ENCODE measurements at regions not wholly inside any gene's neighbourhood (a gene's known extent, or its start where the extent isn't known, plus 50 kb on each side); places are given as distances from the start of the nearest gene placed in this dataset.

DNA sequence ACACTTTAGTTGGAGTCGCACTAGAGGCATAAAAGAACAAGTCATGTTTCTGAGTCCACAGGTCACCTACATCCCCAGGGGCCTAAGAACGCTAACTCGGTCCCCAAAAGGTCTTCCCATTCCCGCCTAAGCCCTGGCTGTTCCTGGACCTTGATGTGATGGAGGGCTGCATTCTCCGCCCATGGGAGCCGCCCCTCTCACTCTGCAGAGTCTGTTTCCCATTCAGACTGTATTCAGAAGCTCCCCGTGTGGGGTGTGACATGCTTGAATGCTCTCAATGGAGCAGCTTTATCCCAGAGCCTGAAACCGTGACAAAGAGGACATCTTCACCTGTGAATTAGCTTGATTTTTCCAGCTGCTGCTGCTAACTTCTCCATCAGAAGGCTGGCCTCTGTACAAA is 319.0 kb upstream of the KLHL29 start:
- no peak for ATAC-seq

DNA sequence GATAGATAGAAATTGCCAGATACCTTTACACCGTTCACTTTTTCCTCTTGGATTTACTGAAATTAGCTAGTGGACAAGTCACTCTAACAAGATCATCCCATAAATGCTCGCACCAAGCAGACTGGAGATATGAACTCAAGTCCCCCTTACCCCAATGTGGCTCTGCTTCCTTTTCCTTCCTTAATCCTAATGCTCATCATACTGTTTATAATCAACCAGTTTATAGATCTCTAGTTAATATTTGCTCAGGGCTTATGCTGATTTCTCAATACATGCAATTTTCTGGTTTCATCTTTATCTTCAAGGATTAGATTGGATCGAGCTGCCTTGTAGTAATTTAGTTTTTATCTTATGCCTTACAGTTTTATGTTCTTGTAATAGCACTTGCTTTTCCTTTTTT is 318.3 kb upstream of the KLHL29 start:
- ATAC-seq, result no peak

DNA sequence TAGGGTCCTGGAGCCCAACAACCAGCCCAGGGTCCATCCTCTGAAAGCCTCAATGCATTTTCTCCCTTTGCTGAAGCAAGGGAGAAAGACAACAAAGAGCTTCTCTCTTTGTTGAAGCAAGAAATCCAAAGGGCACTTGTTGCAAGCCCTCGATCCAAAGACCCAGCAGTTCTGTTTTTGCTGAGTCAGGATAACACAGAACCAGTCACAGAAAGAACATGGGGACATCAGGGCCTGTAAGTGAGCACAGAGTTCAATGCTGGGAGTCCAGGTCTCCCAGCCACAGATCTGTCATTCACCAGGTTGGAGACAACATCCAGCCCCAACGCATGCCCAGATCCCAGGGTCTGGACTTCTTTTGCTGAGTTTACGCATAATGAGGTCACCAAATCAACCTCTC is 315.8 kb upstream of the KLHL29 start:
- ATAC-seq, result no peak

DNA sequence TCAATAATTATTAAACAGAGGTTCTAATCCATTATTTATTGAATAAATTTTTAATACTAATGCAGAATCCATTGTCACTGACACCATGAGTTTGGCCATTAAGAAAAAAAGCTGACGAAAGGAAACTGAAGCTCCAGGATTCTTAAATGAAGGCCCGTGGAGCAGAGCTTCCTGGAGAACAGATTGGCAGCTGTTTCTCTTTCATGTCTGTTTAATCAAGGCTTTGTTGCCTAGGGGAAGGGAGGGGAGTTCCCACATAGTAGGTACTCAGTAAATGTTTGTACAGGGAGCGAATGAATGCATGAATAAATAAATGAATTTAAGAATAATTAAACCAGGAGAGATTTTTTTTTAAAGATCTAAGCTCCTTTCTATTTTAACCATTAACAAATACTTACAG is 315.1 kb upstream of the KLHL29 start:
- no peak for ATAC-seq

DNA sequence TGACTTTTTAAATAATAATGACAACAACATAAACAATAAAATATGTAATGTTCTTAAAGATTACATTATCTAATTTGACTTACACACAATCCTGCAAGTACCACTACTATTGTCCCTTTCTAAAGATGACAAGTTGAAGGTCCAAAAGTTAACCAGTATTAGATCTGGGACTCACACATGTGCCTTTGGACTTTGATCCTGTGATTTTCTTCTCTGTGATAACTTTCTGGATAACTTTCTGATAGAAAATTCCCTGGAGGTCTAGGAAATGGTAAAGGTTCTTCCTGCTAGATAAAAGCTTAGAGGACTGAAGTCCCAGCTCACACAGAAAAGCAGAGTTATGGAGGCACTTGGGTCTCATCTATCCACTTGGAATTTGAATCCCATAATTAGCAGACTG is 311.9 kb upstream of the KLHL29 start:
- no peak for ATAC-seq

DNA sequence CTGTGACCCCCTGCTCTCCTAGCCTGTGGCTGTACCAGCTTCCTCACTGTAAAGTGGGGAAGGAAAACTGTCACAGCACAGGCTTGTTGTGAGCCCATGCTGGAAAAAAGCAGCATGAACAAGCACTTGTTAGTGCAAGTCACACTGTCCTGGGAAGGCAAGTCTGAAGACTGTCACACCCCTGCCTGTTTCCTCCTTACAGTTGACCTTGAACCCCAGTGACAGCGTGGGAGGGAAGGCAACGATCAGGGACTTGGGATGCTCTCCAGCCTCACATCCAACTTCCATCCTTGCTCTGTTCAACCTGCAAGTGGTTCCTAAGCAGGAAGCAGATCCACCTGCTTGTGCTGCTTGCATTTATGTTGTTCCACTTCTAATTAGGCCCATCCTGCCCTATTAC is 311.3 kb upstream of the KLHL29 start:
- no peak for ATAC-seq

DNA sequence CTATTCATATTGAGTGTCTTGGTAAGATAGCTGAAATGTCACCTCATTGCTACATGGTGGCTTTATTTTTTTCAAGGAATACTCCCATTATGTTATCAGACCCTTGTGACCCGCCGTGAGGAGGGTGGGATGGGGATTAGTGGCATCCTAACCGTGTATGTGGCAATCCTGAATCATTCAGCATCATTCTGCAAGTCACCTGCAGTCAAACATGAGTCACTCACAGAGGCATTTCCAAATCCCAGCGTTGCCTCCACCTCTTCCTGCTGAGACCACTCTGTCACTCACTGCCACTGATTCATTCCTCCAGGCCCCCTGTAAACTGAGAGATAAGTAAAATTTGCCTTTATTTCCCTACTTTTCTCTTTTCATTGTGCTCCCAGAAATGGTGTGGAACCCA is 307.4 kb upstream of the KLHL29 start:
- no peak for ATAC-seq

DNA sequence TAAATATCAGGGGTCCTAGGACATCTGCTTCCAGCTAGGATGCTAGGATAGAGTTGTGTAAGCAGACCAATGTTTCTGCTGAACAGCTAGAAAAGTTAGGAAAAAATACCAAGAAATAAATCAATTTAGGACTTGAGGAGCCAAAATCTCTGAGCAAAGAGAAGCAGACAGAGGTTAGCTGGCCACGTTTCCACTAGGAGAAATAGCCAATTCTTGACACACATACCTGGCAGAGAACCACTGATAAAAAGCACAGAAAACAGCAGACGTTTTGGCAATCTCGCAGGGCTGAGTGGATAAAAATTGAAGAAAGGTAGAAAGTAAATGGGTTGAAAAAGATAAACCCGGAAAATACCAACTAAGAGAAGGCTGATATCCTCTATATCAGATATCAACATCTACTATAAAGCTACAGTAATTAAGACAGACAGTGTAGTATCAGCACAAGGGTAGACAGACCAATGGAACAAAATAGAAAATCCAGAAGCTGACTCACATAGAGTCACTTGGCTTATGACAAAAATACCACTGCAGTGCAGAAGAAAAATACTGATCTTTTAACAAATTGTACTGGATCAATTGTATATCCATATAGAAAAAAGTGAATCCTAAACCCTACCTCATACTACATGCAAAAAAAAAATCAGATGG is 306.1 kb upstream of the KLHL29 start:
- no peak for ATAC-seq

DNA sequence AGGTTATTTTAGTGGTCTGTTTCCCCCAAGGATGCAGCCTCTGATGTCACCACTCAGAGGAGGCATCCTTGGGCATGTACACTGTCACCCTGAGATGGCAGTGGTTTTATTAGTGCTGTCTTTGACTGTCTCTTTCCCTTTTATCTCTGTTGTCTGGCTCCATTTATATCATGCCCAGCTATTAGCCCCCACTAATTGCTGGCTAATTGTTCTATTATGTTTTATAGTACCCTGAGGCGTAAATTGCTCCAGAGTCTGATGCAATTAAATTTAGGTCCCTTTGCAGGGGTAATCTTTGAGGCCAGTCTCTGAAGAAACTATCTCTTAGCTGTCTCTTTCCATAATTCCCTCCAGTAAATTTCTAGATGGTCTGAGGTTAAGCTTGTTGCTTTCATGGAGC is 301.0 kb upstream of the KLHL29 start:
- ATAC-seq, result no peak

DNA sequence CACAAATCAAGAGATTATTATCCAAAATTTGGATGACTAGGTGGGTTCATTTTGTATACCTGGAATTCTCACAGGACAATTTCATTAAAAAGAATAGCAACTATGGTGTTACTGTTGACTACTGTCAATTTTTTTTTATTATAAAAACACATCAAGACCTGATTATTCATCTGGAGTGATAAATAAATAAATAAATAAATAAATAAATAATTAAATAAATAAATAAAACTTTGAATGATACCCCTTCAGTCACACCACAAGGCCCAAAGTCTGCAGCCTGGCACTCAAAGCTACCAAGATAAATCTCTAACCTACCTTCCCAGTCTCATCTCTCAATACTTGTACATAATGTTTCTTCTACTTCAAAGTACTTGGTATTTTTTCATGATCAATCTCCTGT is 294.0 kb upstream of the KLHL29 start:
- no peak for ATAC-seq

DNA sequence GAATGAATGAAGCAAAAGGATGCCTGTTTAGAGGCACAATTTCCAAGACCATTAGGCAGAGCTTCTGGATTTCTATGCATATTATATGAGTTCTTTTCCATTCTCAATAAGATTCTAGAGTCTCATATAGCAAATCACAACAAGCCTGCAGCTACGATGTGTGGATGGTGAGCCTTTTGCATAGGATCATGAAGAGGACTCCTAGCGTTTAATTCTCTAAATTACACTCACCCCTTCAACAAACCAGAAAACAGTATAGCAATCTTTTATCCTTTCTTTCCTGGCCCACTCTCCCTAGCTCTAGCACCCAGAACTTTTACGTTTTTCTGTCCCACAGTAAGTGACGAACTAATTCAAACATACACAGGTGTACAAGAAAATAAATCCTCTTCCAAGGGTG is 293.1 kb upstream of the KLHL29 start:
- ATAC-seq, result no peak

DNA sequence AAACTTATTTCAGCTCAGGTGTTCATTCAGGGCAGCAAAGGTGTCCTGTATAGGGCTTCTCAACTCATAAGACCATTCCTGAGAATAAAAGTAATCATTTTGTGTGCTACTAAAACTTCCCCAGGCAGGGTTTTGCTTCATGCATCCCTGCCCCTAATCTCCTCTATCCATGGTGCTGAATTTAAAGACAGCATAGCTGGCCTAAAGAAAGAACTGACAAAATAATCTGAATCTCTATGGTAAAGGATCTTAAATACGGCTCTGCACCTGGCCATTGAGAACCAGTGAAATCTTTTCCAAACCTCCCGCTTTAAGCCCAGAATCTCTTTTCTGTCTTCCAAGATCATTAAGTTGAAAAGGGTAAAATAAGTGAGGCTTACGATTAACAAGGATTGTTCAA is 292.1 kb upstream of the KLHL29 start:
- ATAC-seq, result no peak

DNA sequence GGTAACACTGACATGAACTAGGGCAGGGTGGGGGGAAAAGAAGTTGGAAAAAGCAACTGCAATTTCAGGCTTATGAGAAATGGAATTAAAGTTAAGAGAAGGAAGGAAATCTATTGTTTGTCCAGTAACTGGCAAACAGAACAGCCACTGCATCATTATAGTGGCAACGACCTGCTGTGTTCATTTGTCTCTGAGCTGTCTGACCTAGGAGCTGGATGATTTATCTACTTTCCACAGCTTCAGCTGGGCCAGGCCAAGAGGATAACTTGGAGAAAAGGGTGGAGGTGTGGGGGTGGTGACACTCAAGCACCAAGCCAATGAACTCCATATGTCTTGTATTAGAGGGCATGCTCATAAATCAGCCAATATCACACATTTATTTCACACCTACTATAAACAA is 291.5 kb upstream of the KLHL29 start:
- no peak for ATAC-seq

DNA sequence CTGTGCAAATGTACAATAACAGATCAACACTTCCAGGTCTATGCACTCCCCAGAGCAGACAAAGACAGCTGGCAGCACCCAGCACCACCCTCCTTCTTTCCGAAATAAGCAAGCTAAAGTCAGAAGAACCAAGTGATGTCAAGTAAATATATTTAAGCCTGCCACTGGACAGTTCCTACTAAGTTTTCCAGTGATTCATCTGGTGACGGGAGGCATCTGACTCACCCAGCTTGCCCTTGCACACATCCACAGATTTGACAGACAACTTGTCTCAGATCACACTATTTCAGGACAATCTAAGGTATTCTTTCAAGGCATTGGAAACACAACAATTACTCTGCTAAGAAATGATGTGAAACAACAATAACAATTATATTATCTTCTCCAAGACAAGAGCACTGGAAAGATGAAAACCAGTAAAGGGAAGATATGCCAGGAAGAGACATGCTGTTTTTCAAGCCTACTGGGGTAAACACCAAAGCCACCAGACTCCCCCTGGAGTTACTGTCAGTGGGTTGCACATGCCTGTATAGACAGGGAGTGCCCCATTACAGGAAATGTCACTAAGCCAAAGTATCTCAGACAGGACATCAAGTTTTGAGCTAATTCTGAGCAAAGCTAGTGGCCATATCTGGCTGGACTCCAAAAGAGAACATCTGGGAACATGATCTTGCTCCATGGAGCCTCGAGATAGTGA is 287.9 kb upstream of the KLHL29 start:
- no peak for ATAC-seq

DNA sequence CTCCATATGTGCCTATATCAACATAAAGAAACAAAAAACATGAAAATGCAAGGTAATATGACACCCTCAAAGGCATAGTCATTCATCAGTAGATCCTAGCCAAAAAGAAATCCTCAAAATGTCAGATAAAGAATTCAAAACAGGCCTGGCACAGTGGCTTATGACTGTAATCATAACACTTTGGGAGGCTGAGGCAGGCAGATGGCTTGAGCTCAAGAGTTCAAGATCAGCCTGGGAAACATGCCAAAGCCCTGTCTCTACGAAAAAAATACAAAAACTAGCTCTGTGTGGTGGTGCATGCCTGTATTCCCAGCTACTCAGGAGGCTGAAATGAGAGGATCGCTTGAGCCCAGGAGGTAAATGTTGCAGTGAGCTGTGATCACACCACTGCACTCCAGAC is 284.6 kb upstream of the KLHL29 start:
- no peak for ATAC-seq

DNA sequence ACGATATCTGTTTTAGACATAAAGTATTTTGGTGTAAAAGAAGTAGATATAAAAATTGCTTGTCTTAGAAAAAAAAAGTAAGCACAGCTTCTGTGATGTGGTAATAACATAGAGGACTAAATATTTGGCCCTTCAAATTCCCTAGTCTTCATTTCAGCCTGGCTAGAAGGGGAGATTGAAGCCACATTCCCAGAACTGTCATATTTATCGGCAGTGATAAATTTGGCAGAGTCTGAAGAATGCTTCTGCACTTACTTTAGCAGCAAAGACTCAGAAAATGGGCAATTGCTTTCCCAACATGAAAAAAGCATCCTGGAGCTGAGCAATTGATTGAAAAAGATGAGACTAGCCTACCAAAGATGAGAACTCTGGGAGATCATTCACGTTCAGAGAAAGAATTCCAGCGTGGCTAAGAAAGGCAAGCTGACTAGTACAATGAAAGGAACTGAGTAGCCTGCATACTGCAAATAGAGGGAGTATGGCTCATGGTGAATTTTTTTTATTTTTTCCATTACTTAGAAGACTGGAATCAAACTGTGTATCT is 278.7 kb upstream of the KLHL29 start:
- ATAC-seq, result no peak

DNA sequence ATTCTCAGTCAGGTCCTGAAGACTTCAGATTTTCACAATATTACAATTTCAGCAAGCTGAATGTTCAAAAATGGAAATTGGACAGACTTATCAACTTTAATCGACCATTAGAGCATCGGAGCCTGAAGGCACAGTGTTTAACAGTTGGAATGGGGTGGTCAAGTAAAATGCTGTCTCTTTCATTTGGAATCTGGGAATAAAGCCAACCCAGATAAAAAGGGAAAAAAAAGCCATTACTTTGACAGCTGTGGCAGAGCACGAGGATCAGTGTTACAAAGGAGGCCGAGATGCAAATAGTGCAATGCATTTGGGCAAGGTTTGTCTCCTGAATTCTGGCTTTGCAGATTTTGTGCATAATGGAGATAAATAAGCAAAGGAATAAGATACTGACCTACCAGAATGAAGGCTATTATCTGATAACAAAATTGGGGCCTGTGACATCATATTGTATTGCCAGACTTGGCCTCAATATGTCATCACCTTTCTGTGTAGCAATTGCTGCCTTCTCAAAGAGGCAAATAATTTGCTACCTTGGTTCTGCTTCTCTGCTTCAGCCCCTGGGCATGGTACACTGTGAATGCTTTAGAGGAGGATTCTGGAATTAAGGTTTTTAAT is 277.5 kb upstream of the KLHL29 start:
- no peak for ATAC-seq

DNA sequence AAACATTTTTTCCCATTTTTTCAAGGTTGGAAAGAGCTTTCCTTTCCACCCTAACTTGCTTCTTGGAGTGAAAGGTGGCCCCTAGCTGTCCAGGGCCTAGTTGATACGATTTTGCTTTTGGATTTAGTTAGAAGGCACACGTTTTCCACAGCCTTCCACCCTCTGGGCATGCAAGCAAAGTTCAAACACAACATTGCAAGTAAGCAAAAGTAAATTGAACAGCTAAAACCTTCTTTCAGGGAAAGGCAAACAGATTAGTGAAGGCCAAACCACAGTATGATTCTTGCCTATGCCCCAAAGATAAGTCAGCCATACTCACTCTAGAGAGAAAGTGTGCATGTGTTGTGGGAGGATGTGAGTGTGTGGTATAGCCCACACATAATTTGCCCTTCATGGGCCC is 273.7 kb upstream of the KLHL29 start:
- ATAC-seq, result no peak

DNA sequence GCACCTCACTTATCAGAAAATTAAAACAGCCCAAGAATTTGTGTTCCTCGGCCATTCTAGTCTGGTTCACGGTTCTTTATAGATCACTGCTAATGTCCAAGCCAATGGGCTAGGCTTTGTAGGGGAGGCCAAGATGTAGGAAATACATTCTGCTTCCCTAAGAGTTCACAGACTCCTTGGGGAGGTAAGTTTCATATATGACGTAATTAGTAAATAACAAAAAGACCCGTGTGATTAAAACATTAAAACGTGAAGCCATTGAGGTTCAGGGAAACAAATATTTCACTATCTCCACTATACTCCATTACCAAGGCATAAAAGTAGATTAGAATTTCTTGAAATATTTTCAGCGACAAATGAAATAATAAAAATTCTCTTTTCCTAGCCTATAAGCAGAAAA is 272.5 kb upstream of the KLHL29 start:
- ATAC-seq, result no peak

DNA sequence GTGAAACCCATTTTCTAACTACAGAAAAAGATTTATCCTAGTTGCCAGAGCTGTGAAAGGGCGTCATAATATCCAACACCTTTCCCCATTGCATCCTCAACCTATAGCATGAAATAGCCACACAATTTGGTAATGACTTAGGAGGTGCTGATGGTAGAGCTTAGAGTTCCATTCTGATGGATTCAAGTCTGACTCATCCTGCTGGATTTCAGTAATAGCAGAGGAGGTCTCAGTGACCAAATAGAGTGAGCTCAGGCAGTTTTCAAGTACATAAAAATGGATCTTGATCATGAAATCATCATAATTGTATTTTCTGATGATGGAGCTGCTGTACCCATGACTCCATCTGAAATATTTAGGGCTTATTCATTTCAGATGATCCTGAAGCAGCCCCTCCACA is 270.7 kb upstream of the KLHL29 start:
- ATAC-seq, result no peak

DNA sequence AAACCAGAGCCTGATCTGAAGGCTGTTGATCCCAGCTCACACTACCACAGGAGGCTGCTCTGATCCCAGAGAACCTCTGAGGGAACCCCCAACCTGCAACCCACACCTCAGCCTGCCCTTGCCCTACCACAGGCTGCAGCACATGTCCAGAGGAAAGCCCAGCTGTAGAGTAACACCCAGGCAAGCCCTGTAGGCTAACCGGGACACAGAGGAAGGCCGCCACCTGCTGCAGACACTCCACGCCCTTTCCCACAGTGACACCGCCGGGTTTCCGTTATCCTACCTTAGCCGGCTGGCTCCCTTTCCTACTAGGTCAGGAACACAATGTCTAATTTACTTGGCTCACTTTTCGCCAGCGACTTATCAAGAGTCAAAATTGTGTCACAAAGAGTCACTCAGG is 266.7 kb upstream of the KLHL29 start:
- no peak for ATAC-seq

DNA sequence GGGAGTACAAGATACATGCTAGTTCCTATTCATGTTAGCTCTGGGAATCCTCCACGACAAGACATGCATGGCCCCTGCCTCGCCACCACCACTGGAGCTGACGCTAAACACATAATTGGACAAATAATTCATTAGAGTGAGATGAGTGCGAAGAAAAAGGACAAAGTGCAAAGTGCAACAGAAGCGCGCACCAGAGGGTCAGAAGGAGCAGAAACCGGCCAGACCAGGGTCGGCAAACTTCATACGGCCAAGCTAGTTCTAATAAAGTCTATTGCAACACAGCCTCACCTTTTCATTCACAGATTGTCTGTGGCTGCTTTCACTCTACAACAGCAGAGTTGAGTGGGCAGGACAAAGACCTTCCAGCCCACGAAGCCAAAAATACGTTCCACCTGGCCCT is 266.1 kb upstream of the KLHL29 start:
- ATAC-seq, result no peak

DNA sequence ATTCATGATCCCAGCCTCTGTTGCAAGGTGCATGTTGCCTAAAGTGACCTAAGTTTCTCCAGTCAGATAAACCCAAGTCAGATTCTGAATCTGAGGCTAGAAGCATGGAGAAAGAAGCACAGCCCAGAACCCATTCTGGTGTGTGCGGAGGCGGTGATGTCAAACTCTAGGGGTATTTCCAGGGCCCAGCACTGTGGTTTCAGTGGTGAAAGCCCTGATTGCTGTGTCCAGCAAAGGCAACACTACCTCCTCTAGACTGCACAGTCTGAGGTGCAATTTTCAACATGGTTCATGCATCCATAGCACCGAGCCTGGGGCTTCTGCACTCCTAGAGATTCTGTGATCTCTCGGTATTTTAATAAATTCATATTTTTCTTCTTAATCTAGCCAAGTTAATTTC is 264.8 kb upstream of the KLHL29 start:
- ATAC-seq, result no peak

DNA sequence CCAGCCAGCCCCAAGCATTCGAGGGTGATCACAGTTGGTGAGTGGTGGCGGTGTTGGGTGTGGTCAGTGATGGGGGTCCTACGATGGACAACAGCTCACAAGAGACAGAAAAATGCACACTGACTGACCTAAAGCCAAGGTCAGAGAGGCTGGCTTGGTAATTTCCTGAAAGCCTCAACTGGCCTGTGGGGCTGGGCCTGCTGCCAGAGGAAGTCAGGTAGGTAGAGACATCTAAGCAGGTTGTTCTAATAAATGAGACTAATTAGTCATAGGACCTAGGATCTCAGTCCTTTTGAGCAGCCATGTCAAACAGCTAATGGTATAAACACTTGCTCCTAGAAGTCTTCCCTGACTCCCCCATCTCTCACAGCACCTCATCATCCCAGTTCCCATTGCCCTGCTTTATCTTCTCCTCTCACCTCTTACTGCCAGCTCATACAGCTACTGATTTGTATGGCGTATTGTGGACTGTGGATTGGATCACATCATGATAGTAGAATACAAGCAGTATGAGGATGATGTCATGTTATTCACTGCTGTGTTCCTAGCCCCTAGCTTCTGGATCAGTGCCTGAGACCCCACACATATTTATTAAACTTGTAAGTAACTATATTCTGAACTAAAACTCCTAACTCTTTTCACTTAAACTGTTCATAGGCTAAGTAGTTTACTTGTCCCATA is 262.9 kb upstream of the KLHL29 start:
- ATAC-seq, result no peak

Measured in activated CD4-positive, CD25-positive, alpha-beta regulatory T cell treated with anti-CD3 and anti-CD28 coated beads, Interleukin-2, amount 50 U/mL, for 24 hours (primary cell).